ENCODE measurements at regions not wholly inside any gene's neighbourhood (a gene's known extent, or its start where the extent isn't known, plus 50 kb on each side); places are given as distances from the start of the nearest gene placed in this dataset.
"Not testable (repeated sequence)": the region's sequence is repeated elsewhere in the genome, so short reads cannot be mapped to it uniquely, and the experiment has no call there.

GRCh38 chr3:165924301-165924791, 87.1 kb upstream of the BCHE start:
- TF ChIP-seq CTCF, POLR2A (IDR thresholded peaks at IDR 0.05): not testable (repeated sequence)

Measured in vagina (tissue), 2 donors.